ENCODE measurements at regions not wholly inside any gene's neighbourhood (a gene's known extent, or its start where the extent isn't known, plus 50 kb on each side); places are given as distances from the start of the nearest gene placed in this dataset.

DNA sequence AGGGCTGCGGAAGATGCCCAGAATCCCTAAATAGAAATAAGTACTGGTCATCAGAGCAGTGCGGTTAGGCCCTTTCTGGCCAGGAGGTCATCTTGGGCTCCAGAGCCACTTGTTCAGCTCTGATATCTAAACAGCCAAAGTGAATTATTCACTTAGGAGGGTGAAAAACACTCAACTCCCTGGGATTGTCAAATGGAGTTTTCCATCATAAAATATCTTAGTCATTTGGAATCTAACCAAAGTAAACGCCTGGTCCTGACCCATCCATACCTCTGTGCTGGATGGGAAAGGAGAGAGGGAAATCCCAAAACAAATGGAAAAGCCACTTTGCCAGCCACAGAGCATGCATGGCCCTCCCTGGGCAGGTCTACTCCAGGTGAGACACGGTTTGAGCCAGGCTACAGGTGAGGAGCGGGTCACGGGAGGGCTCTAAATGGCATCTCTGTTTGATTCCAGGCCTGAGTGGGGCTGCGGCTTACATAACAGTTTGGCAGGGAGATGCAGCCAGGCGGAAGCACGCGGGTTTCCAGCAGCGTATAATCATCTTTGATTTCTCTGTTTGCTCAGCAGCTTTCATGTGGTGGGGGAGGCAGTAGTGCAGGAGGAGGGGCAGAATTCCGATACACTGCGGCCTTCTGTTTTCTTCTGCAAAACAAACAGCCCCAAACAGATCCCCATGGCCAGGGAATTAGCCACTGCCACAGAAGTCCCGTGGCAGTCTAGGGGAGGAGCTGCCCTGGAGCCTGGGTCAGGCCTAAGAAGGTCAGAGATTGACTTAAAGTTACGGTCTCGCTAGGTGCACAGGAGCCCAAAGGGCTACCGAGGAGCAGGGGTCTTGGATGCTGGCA, 59.1 kb upstream of the ZNF648 start (continued):
- TF ChIP-seq ZEB1 (IDR thresholded peaks at IDR 0.05; ENCODE audit: insufficient replicate concordance, low read depth) (peak; percentile 95), ZNF660 (CRISPR knock-in tag; IDR thresholded peaks at IDR 0.05; ENCODE audit: borderline replicate concordance, low read depth) (no peak), SIN3B (IDR thresholded peaks at IDR 0.05; ENCODE audit: low read length) (no peak), MEIS2 (CRISPR knock-in tag; IDR thresholded peaks at IDR 0.05) (peak; percentile 41; the same call in 1 of the 2 replicates), TBX2 (CRISPR knock-in tag; IDR thresholded peaks at IDR 0.05; ENCODE audit: borderline replicate concordance) (peak; percentile 96), EP300 (IDR thresholded peaks at IDR 0.05; ENCODE audit: low read depth in 2 of 2, low read length in 2 of 2) (peak; percentile 70 to 92; a peak in 3 of 4 replicates), EP300 (CRISPR knock-in tag; IDR thresholded peaks at IDR 0.05; ENCODE audit: borderline replicate concordance) (peak; percentile 87), ZNF264 (CRISPR knock-in tag; IDR thresholded peaks at IDR 0.05) (0 out of 2 replicates have a peak, but pooled peaks have one; percentile 25), AHR (CRISPR knock-in tag; IDR thresholded peaks at IDR 0.05) (no peak), SUZ12 (IDR thresholded peaks at IDR 0.05; ENCODE audit: low read depth, low read length) (no peak), GLMP (CRISPR knock-in tag; IDR thresholded peaks at IDR 0.05; ENCODE audit: borderline replicate concordance) (no peak), MLLT10 (CRISPR knock-in tag; IDR thresholded peaks at IDR 0.05) (no peak), ZNF747 (CRISPR knock-in tag; IDR thresholded peaks at IDR 0.05; ENCODE audit: borderline replicate concordance) (no peak; the same call in 1 of the 2 replicates), ASH2L (IDR thresholded peaks at IDR 0.05; ENCODE audit: insufficient read length, low read depth, low read length) (peak; percentile 46), CREM (IDR thresholded peaks at IDR 0.05) (peak; percentile 70), CREM (CRISPR knock-in tag; IDR thresholded peaks at IDR 0.05) (no peak), ZNF614 (CRISPR knock-in tag; IDR thresholded peaks at IDR 0.05; ENCODE audit: borderline replicate concordance) (peak; percentile 46; the same call in 1 of the 2 replicates), REXO4 (CRISPR knock-in tag; IDR thresholded peaks at IDR 0.05; ENCODE audit: borderline replicate concordance) (no peak), DNMT3B (CRISPR knock-in tag; conservative IDR thresholded peaks at IDR 0.05) (no peak; the same call in 1 of the 2 replicates), CCDC6 (CRISPR knock-in tag; IDR thresholded peaks at IDR 0.05) (0 out of 2 replicates have a peak, but pooled peaks have one; percentile 53)
- TF ChIP-seq, protein P1, sequence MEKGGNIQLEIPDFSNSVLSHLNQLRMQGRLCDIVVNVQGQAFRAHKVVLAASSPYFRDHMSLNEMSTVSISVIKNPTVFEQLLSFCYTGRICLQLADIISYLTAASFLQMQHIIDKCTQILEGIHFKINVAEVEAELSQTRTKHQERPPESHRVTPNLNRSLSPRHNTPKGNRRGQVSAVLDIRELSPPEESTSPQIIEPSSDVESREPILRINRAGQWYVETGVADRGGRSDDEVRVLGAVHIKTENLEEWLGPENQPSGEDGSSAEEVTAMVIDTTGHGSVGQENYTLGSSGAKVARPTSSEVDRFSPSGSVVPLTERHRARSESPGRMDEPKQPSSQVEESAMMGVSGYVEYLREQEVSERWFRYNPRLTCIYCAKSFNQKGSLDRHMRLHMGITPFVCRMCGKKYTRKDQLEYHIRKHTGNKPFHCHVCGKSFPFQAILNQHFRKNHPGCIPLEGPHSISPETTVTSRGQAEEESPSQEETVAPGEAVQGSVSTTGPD (CRISPR knock-in tag; IDR thresholded peaks at IDR 0.05): 0 out of 2 replicates have a peak, but pooled peaks have one; percentile 34
- TF ChIP-seq, protein P2, sequence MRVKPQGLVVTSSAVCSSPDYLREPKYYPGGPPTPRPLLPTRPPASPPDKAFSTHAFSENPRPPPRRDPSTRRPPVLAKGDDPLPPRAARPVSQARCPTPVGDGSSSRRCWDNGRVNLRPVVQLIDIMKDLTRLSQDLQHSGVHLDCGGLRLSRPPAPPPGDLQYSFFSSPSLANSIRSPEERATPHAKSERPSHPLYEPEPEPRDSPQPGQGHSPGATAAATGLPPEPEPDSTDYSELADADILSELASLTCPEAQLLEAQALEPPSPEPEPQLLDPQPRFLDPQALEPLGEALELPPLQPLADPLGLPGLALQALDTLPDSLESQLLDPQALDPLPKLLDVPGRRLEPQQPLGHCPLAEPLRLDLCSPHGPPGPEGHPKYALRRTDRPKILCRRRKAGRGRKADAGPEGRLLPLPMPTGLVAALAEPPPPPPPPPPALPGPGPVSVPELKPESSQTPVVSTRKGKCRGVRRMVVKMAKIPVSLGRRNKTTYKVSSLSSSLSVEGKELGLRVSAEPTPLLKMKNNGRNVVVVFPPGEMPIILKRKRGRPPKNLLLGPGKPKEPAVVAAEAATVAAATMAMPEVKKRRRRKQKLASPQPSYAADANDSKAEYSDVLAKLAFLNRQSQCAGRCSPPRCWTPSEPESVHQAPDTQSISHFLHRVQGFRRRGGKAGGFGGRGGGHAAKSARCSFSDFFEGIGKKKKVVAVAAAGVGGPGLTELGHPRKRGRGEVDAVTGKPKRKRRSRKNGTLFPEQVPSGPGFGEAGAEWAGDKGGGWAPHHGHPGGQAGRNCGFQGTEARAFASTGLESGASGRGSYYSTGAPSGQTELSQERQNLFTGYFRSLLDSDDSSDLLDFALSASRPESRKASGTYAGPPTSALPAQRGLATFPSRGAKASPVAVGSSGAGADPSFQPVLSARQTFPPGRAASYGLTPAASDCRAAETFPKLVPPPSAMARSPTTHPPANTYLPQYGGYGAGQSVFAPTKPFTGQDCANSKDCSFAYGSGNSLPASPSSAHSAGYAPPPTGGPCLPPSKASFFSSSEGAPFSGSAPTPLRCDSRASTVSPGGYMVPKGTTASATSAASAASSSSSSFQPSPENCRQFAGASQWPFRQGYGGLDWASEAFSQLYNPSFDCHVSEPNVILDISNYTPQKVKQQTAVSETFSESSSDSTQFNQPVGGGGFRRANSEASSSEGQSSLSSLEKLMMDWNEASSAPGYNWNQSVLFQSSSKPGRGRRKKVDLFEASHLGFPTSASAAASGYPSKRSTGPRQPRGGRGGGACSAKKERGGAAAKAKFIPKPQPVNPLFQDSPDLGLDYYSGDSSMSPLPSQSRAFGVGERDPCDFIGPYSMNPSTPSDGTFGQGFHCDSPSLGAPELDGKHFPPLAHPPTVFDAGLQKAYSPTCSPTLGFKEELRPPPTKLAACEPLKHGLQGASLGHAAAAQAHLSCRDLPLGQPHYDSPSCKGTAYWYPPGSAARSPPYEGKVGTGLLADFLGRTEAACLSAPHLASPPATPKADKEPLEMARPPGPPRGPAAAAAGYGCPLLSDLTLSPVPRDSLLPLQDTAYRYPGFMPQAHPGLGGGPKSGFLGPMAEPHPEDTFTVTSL (CRISPR knock-in tag; IDR thresholded peaks at IDR 0.05; ENCODE audit: borderline replicate concordance): peak; percentile 73; the same call in 1 of the 2 replicates
